ENCODE measurements at regions not wholly inside any gene's neighbourhood (a gene's known extent, or its start where the extent isn't known, plus 50 kb on each side); places are given as distances from the start of the nearest gene placed in this dataset.

DNA sequence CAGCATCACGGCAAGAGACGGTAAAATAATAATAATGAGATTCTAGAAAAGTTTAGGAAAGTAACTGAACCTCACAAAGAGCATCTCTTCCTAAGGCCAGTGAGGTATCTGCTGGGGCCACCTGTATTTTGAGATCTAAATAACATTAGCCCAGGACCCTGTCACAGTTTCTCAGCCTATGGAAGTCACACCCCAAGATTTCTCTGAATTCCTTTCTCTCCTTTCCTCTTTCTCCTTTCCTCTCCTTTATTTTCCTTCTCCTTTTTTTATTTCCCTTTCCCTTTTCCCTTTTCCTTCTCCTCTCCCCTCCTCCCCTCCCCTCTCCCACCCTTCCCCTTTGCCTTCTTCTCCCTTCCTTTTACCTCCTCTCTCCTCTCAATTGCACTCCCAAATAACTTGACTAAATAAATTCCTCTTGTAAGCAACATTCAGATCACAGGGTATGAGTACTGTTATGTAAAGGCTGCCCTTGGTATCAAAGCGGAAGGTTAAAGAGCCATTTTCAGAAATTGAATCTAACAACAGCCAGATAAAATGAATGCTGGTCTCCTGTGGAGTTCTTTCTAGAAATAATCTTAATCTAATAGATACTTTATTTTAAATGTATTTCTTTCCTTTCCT is 506.2 kb downstream of the EPM2A start:
- Histone ChIP-seq H3K9ac (ENCODE audit: low read length) (no peak overlapping the region), H3K27ac (ENCODE audit: low read depth, low read length) (no peak overlapping the region), H3K4me3 (ENCODE audit: low read depth in 1 of 2, low read length in 2 of 2) (no peak overlapping the region), H3K4me1 (ENCODE audit: insufficient read depth, low read length) (no peaks in the 10 kb centered on the region), H3K9me3 (ENCODE audit: low read length) (no peaks in the 10 kb centered on the region), H3K36me3 (ENCODE audit: insufficient read depth, low read length) (no peaks in the 10 kb centered on the region), H3K27me3 (ENCODE audit: control insufficient read depth in 1 of 2, insufficient read depth in 2 of 2, low read length in 2 of 2) (no peaks in the 10 kb centered on the region)

DNA sequence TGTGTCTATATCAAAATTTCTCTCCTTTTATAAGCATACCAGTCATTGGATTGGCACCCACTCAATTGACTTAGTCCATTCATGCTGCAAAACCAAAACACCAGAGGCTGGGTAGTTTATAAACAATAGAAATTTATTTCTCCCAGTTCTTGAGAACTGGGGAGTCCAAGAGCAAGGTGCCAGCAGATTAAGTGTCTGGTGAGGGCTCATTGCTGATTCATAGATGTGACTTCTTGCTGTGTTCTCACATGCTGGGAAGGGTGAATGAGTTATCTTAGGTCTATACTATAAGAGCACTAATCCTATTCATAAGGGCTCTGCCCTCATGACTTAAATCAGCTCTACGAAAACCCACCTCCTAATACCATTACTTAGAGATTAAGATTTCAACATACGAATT is 501.4 kb downstream of the EPM2A start:
- H3K27ac ChIP-seq (ENCODE audit: low read depth, low read length): no peak overlapping the region
- no peaks in the 10 kb centered on the region for H3K4me1 ChIP-seq (ENCODE audit: insufficient read depth, low read length)
- H3K4me3 ChIP-seq (ENCODE audit: low read depth in 1 of 2, low read length in 2 of 2): no peak overlapping the region
- H3K36me3 ChIP-seq (ENCODE audit: insufficient read depth, low read length): no peaks in the 10 kb centered on the region
- H3K27me3 ChIP-seq (ENCODE audit: control insufficient read depth in 1 of 2, insufficient read depth in 2 of 2, low read length in 2 of 2): no peaks in the 10 kb centered on the region
- H3K9me3 ChIP-seq (ENCODE audit: low read length): no peaks in the 10 kb centered on the region
- no peak overlapping the region for H3K9ac ChIP-seq (ENCODE audit: low read length)

DNA sequence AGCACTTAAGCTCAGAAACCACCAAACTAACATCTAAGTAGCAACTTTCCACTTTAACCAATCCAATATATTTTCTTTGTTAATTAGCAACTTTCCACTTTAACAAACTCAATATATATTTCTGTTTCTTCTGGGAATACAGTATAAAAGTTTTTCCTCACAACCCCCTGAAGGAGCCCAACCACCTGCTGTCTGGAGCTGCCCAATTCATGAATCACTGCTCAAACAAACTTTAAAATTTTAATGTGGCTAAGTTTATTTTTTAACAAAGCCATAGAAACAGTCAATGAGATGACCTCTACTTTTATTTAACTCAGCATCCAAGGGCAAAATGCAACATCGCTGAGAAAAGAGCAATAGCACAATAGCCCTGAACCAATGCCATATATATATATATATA is 500.1 kb downstream of the EPM2A start:
- Histone ChIP-seq H3K36me3 (ENCODE audit: insufficient read depth, low read length) (no peaks in the 10 kb centered on the region), H3K4me3 (ENCODE audit: low read depth in 1 of 2, low read length in 2 of 2) (no peak overlapping the region), H3K9ac (ENCODE audit: low read length) (no peak overlapping the region), H3K9me3 (ENCODE audit: low read length) (no peaks in the 10 kb centered on the region), H3K27ac (ENCODE audit: low read depth, low read length) (no peak overlapping the region), H3K4me1 (ENCODE audit: insufficient read depth, low read length) (no peaks in the 10 kb centered on the region), H3K27me3 (ENCODE audit: control insufficient read depth in 1 of 2, insufficient read depth in 2 of 2, low read length in 2 of 2) (no peaks in the 10 kb centered on the region)

DNA sequence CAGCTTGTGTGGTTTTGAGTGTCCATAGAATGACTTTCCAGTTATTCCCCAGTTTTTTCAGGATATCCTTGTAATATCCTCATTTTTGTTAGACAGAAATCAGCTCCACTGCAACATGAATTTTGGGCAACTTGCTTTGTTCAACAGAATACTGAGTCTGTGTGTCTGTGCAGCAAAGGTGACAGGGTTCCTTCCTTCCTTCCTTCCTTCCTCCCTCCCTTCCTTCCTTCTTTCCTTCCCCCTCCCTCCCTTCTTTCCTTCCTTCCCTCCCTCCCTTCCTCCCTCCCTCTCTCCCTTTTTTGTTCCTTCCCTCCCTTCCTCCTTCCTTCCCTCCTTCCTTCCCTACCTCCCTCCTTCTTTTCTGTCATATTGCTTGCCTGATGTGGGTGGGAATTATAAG is 496.5 kb downstream of the EPM2A start:
- Histone ChIP-seq H3K4me1 (ENCODE audit: insufficient read depth, low read length) (no peaks in the 10 kb centered on the region), H3K9ac (ENCODE audit: low read length) (no peak overlapping the region), H3K27ac (ENCODE audit: low read depth, low read length) (no peak overlapping the region), H3K9me3 (ENCODE audit: low read length) (no peaks in the 10 kb centered on the region), H3K27me3 (ENCODE audit: control insufficient read depth in 1 of 2, insufficient read depth in 2 of 2, low read length in 2 of 2) (no peaks in the 10 kb centered on the region), H3K4me3 (ENCODE audit: low read depth in 1 of 2, low read length in 2 of 2) (no peak overlapping the region), H3K36me3 (ENCODE audit: insufficient read depth, low read length) (no peaks in the 10 kb centered on the region)

DNA sequence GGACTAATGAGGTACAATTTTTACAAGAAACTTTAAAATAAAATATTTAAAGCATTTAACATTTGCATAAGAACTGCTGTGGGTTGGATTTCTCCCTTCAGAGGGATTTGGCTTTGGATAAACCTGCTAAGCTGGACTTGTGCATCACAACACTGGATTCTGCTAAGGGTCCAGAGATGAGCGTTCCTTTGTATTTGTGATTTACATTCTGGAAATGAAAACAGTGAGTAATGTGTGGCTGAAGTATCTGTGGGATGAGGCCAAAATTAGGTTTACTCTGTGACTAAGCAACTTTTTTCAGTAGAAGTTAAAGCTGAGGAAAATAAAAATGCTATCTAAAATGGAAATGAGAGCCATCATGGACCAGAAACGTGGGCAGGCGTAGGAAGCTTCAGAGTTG is 494.3 kb downstream of the EPM2A start:
- no peak overlapping the region for H3K27ac ChIP-seq (ENCODE audit: low read depth, low read length)
- H3K4me3 ChIP-seq (ENCODE audit: low read depth in 1 of 2, low read length in 2 of 2): no peak overlapping the region
- H3K9me3 ChIP-seq (ENCODE audit: low read length): no peaks in the 10 kb centered on the region
- H3K9ac ChIP-seq (ENCODE audit: low read length): no peak overlapping the region
- no peaks in the 10 kb centered on the region for H3K27me3 ChIP-seq (ENCODE audit: control insufficient read depth in 1 of 2, insufficient read depth in 2 of 2, low read length in 2 of 2)
- H3K4me1 ChIP-seq (ENCODE audit: insufficient read depth, low read length): no peaks in the 10 kb centered on the region
- no peaks in the 10 kb centered on the region for H3K36me3 ChIP-seq (ENCODE audit: insufficient read depth, low read length)

DNA sequence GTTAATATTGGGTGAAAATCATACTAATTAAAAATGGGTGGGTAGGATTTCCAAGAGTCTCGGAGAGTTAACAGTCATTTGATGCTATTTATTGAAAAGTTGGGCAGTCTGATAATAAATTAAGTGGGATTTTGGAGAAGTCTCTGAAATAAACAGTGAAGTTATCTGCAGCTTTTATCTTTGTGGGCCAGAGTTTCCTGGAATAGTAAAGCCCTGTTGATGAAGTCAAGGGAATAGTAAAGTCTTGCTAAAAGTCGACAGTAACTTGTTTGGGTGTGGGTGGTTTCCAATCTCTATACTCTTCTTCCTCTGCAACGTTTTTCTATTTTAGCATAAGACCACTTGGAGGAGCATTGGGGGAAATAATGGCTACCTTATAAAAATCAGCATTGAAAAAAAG is 493.6 kb downstream of the EPM2A start:
- H3K4me3 ChIP-seq (ENCODE audit: low read depth in 1 of 2, low read length in 2 of 2): no peak overlapping the region
- H3K36me3 ChIP-seq (ENCODE audit: insufficient read depth, low read length): no peaks in the 10 kb centered on the region
- H3K27me3 ChIP-seq (ENCODE audit: control insufficient read depth in 1 of 2, insufficient read depth in 2 of 2, low read length in 2 of 2): no peaks in the 10 kb centered on the region
- no peak overlapping the region for H3K27ac ChIP-seq (ENCODE audit: low read depth, low read length)
- no peaks in the 10 kb centered on the region for H3K9me3 ChIP-seq (ENCODE audit: low read length)
- H3K4me1 ChIP-seq (ENCODE audit: insufficient read depth, low read length): no peaks in the 10 kb centered on the region
- H3K9ac ChIP-seq (ENCODE audit: low read length): no peak overlapping the region

DNA sequence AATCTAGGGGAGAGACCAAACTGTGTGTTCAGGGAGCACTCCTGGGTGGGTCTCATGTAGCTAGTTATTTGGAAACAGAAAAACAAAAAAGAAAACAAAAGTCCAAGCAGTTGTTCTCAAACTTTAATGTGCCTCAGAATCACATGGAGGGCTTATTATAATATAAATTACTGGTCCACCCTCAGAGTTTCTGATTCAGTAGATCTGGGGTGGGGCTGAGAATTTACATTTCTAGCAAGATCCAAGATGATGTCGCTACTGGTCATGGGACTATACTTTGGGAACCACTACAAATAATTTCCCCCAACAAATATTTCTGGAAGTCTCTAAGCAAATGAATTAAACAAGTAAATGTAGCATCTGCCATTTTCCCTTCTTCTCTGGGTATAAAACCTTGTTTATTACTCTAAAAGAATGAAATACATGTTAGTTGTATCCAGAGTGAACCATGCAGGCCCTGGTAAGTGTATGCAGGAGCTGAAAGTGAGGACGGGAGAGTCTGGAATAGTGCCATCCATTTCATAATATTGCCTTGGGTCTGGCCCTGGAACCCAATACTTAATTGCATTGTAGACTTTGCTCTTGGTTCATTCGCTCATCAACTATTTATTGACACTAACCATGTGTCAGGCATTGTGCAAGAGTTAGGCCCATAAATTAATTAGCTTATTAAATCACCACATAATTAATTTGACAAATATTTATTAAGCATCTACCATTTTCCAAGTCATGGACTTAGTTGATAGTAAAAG is 490.8 kb downstream of the EPM2A start:
- Histone ChIP-seq H3K9me3 (ENCODE audit: low read length) (no peaks in the 10 kb centered on the region), H3K4me1 (ENCODE audit: insufficient read depth, low read length) (no peaks in the 10 kb centered on the region), H3K27ac (ENCODE audit: low read depth, low read length) (no peak overlapping the region), H3K9ac (ENCODE audit: low read length) (no peak overlapping the region), H3K27me3 (ENCODE audit: control insufficient read depth in 1 of 2, insufficient read depth in 2 of 2, low read length in 2 of 2) (no peaks in the 10 kb centered on the region), H3K36me3 (ENCODE audit: insufficient read depth, low read length) (no peaks in the 10 kb centered on the region), H3K4me3 (ENCODE audit: low read depth in 1 of 2, low read length in 2 of 2) (no peak overlapping the region)

DNA sequence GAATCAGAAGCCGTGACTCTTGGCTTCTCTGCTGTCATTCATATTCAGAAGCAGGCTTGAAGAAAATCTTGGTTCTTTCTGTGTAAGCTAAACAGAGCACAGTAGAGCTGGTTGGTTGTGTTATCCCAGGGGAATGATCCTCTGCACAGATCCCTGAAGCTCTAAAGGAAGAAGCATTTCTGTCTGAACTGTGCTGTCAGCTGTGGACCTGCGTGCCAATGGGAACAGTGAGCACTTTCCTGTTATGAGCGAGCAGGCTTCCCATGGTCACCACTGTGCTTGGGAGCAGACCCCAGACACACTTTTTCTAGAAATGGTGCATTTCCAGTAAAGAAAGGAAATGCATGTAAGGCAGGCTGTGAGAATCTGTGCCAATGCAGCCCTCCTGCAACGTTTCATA is 490.2 kb downstream of the EPM2A start:
- Histone ChIP-seq H3K4me3 (ENCODE audit: low read depth in 1 of 2, low read length in 2 of 2) (no peak overlapping the region), H3K36me3 (ENCODE audit: insufficient read depth, low read length) (no peaks in the 10 kb centered on the region), H3K9ac (ENCODE audit: low read length) (no peak overlapping the region), H3K9me3 (ENCODE audit: low read length) (no peaks in the 10 kb centered on the region), H3K27ac (ENCODE audit: low read depth, low read length) (no peak overlapping the region), H3K4me1 (ENCODE audit: insufficient read depth, low read length) (no peaks in the 10 kb centered on the region), H3K27me3 (ENCODE audit: control insufficient read depth in 1 of 2, insufficient read depth in 2 of 2, low read length in 2 of 2) (no peaks in the 10 kb centered on the region)

DNA sequence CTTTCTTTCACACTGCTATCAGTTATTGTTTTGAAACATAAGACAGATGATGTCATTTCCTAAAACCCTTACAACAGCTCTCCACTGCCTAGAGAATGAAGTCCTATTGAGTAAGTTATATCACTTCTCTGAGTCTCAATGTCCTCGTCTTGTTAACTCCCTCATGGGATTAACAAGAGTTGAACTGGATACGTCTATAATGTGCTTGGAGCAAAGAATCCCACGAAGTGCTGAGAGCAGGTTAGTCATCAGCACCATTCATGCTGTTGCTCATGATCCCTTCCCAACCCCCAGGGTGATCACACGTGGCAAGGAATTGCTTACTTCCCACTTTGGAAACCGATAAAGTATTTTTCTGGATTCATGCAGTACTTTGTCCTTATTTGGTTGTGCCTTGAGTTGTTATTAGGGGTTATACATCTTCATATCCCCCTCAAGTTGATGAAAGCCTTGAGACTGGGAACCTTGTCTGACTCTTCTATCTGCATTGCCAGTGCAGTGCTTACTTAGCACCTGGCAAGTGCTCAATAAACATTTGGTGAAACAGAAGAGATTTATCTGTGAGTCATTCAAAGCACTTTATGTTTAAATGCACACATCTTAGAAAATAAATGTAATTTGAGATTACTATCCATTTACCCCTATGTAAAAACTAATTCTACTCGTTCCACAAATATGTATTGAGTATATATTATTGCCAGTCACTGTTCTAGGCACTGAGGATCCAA is 487.5 kb downstream of the EPM2A start:
- no peaks in the 10 kb centered on the region for H3K9me3 ChIP-seq (ENCODE audit: low read length)
- H3K36me3 ChIP-seq (ENCODE audit: insufficient read depth, low read length): no peaks in the 10 kb centered on the region
- H3K9ac ChIP-seq (ENCODE audit: low read length): no peak overlapping the region
- H3K27ac ChIP-seq (ENCODE audit: low read depth, low read length): no peak overlapping the region
- H3K27me3 ChIP-seq (ENCODE audit: control insufficient read depth in 1 of 2, insufficient read depth in 2 of 2, low read length in 2 of 2): no peaks in the 10 kb centered on the region
- no peak overlapping the region for H3K4me3 ChIP-seq (ENCODE audit: low read depth in 1 of 2, low read length in 2 of 2)
- H3K4me1 ChIP-seq (ENCODE audit: insufficient read depth, low read length): no peaks in the 10 kb centered on the region

DNA sequence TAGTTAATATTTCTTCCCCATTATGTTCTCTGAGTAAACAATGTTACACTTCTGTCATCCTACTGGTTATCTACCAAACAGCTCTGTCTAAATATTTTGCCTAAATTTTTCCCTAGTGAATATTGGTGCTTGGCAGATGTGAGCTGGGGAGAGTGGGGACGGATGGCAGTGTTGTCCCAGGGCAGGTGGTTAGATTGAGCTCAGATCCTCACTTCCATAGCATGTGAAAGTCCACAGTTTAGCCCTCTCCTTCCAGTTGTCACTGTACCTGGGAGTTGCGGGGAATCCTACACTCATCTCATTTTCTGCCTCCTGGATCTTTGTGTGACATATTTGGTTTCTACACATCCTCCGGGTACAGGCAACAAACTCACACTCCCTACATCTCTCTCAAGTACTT is 484.9 kb downstream of the EPM2A start:
- no peak overlapping the region for H3K9ac ChIP-seq (ENCODE audit: low read length)
- no peak overlapping the region for H3K4me3 ChIP-seq (ENCODE audit: low read depth in 1 of 2, low read length in 2 of 2)
- H3K36me3 ChIP-seq (ENCODE audit: insufficient read depth, low read length): no peaks in the 10 kb centered on the region
- H3K4me1 ChIP-seq (ENCODE audit: insufficient read depth, low read length): no peaks in the 10 kb centered on the region
- no peaks in the 10 kb centered on the region for H3K9me3 ChIP-seq (ENCODE audit: low read length)
- no peaks in the 10 kb centered on the region for H3K27me3 ChIP-seq (ENCODE audit: control insufficient read depth in 1 of 2, insufficient read depth in 2 of 2, low read length in 2 of 2)
- no peak overlapping the region for H3K27ac ChIP-seq (ENCODE audit: low read depth, low read length)

DNA sequence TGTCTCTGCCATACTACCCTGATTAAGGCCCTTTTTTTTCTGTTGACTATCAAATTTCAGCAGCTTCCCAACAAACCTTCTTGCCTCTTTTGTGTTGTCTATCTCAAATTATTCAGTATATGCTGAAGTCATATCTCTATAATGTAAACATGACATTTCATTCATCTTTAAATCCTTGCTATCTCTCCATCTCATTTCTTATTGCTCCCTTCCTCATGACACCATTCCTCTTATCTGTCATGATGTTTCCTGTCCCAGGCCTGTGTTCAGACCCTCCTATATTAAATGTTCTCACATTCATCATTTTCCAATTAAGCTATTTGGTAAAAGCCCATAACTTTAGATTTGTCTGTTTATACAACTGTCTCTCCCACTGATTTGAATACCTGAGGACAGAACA is 482.6 kb downstream of the EPM2A start:
- Histone ChIP-seq H3K9ac (ENCODE audit: low read length) (no peak overlapping the region), H3K4me3 (ENCODE audit: low read depth in 1 of 2, low read length in 2 of 2) (no peak overlapping the region), H3K4me1 (ENCODE audit: insufficient read depth, low read length) (no peaks in the 10 kb centered on the region), H3K27me3 (ENCODE audit: control insufficient read depth in 1 of 2, insufficient read depth in 2 of 2, low read length in 2 of 2) (no peaks in the 10 kb centered on the region), H3K36me3 (ENCODE audit: insufficient read depth, low read length) (no peaks in the 10 kb centered on the region), H3K9me3 (ENCODE audit: low read length) (no peaks in the 10 kb centered on the region), H3K27ac (ENCODE audit: low read depth, low read length) (no peak overlapping the region)
